HCT116 (cell line): ENCODE measurements at regions not wholly inside any gene's neighbourhood (a gene's known extent, or its start where the extent isn't known, plus 50 kb on each side); places are given as distances from the start of the nearest gene placed in this dataset.

ENCODE experiments used
- ATAC-seq: fragments of 200-7000 bp; cut with Tn5 transposase; 2 replicates; pipeline ENCODE4 v1.9.1; 2020; ENCODE audit warnings: mild to moderate bottlenecking, moderate library complexity
- BruUV-seq: library from RNA; stranded (reverse); fragments of 400-500 nt; replicated peaks from 2 replicates; lab custom pipeline; 2021; lab: Mats Ljungman, UMichigan
- CTCF ChIA-PET: fragments of 300-600 bp; sonication (Branson Sonifier 250); formaldehyde crosslinking; loops from one replicate; lab custom pipeline; 2021; ENCODE audit warnings: antibody characterized with exemption; lab: Charles Lee
- POLR2A ChIA-PET: fragments of 300-600, 350-600 bp; sonication (Branson Sonifier 250); formaldehyde crosslinking; loops from one replicate; lab custom pipeline; 2021; ENCODE audit warnings: antibody characterized with exemption; lab: Charles Lee
- RAD21 ChIA-PET, 2 experiments: fragments of 300-600 bp; sonication (Branson Sonifier 250); formaldehyde crosslinking; loops; one replicate each; lab custom pipeline; 2023; ENCODE audit warnings: low total read pairs in 2 of 2; ENCODE audit not compliant: uncharacterized antibody in 2 of 2, unreplicated experiment in 2 of 2, low non-redundant PET in 1 of 2; lab: Charles Lee
- DNase-seq: peaks from one replicate; pipeline ENCODE4 v3.0.0-alpha.2; 2010; ENCODE audit warnings: low read depth, low spot score
- H2AFZ ChIP-seq: fragments of 200-600 bp; shearing (Covaris generic), sonication (generic); 2 replicates; pipeline ENCODE4 v1.6.1; 2017; ENCODE audit warnings: low read depth, mixed run types, mixed read lengths, antibody characterized with exemption, low read length; ENCODE audit not compliant: poor library complexity, severe bottlenecking
- H3K27ac ChIP-seq: 2 replicates; pipeline ENCODE4 v1.5.1; 2012; ENCODE audit warnings: low read depth, low read length
- H3K27me3 ChIP-seq: fragments of 200-600 bp; sonication (generic); 2 replicates; pipeline ENCODE4 v1.6.1; 2016; ENCODE audit warnings: mixed run types, low read length, mixed read lengths; ENCODE audit not compliant: insufficient read depth
- H3K36me3 ChIP-seq, 2 experiments: fragments of 200-500 bp in 1 of 2; fragments of 200-600 bp in 1 of 2; sonication (Bioruptor generic) in 1 of 2; sonication (generic) in 1 of 2; 2 replicates each; pipeline versions ENCODE4 v1.5.1 to v1.6.1; 2014 to 2016; ENCODE audit warnings: low read length in 2 of 2, inconsistent platforms in 1 of 2, mixed read lengths in 1 of 2, mixed run types in 1 of 2; ENCODE audit not compliant: insufficient read depth in 2 of 2, control insufficient read depth in 1 of 2
- H3K4me1 ChIP-seq, 2 experiments: fragments of 200-600 bp in 1 of 2; sonication (generic) in 1 of 2; 2 replicates each; pipeline versions ENCODE4 v1.5.1 to v1.6.1; 2012 to 2017; ENCODE audit warnings: low read length in 2 of 2, inconsistent platforms in 1 of 2, mild to moderate bottlenecking in 1 of 2, mixed read lengths in 1 of 2, mixed run types in 1 of 2, moderate library complexity in 1 of 2; ENCODE audit not compliant: insufficient read depth in 2 of 2, control insufficient read depth in 1 of 2
- H3K4me2 ChIP-seq: fragments of 200-600 bp; sonication (generic); 2 replicates; pipeline ENCODE4 v1.6.1; 2017; ENCODE audit warnings: mixed run types, low read length, mixed read lengths
- H3K4me3 ChIP-seq, 2 experiments: fragments of 200-600 bp in 1 of 2; sonication (generic) in 1 of 2; replicated peaks in 1 of 2; 2 replicates each; pipeline ENCODE4 v1.5.1; 2011 to 2016; ENCODE audit warnings: low read length in 2 of 2, control low read depth in 1 of 2, low read depth in 1 of 2, mild to moderate bottlenecking in 1 of 2, mixed read lengths in 1 of 2, mixed run types in 1 of 2
- H3K79me2 ChIP-seq: fragments of 200-600 bp; sonication (generic); 2 replicates; pipeline ENCODE4 v1.6.1; 2017; ENCODE audit warnings: mild to moderate bottlenecking, mixed run types, low read length, moderate library complexity, mixed read lengths; ENCODE audit not compliant: insufficient read depth
- H3K9ac ChIP-seq: fragments of 200-600 bp; sonication (generic); 2 replicates; pipeline ENCODE4 v1.6.1; 2016; ENCODE audit warnings: low read length, mixed read lengths
- H3K9me2 ChIP-seq: fragments of 200-600 bp; sonication (generic), shearing (Covaris generic); 2 replicates; pipeline ENCODE4 v1.6.1; 2017; ENCODE audit warnings: mixed run types, mild to moderate bottlenecking, moderate library complexity; ENCODE audit not compliant: insufficient read depth
- H3K9me3 ChIP-seq, 2 experiments: fragments of 200-500 bp in 1 of 2; fragments of 200-600 bp in 1 of 2; sonication (Bioruptor generic) in 1 of 2; sonication (generic) in 1 of 2; 2 replicates each; pipeline ENCODE4 v1.6.1; 2014 to 2017; ENCODE audit warnings: low read length in 2 of 2, mixed read lengths in 2 of 2, inconsistent platforms in 1 of 2, low read depth in 1 of 2, mild to moderate bottlenecking in 1 of 2, mixed run types in 1 of 2, moderate library complexity in 1 of 2; ENCODE audit not compliant: control insufficient read depth in 1 of 2, insufficient read depth in 1 of 2
- H4K20me1 ChIP-seq: fragments of 200-600 bp; sonication (generic), shearing (Covaris generic); 2 replicates; pipeline ENCODE4 v1.6.1; 2017; ENCODE audit warnings: mixed run types, mild to moderate bottlenecking, moderate library complexity; ENCODE audit not compliant: insufficient read depth
- CBX3 ChIP-seq: IDR thresholded peaks from 2 replicates; pipeline ENCODE4 v1.6.1; 2012; ENCODE audit warnings: low read depth
- EGR1 ChIP-seq: IDR thresholded peaks from 2 replicates; pipeline ENCODE4 v1.6.1; 2012; ENCODE audit warnings: low read depth
- EZH2 ChIP-seq: fragments of 200-600 bp; sonication (generic); IDR thresholded peaks from 2 replicates; pipeline ENCODE4 v1.6.1; 2017; ENCODE audit warnings: antibody characterized with exemption, mixed run types
- FOSL1 ChIP-seq: IDR thresholded peaks from 2 replicates; pipeline ENCODE4 v1.6.1; 2012; ENCODE audit warnings: low read depth
- JUND ChIP-seq: IDR thresholded peaks from 2 replicates; pipeline ENCODE4 v1.6.1; 2012
- POLR2A ChIP-seq: IDR thresholded peaks from 2 replicates; pipeline ENCODE4 v1.7.0; 2011; ENCODE audit warnings: borderline replicate concordance; ENCODE audit not compliant: insufficient read depth, insufficient read length; ENCODE audit errors: extremely low read depth
- RAD21 ChIP-seq: IDR thresholded peaks from 2 replicates; pipeline ENCODE4 v1.6.1; 2012; ENCODE audit warnings: low read depth, mild to moderate bottlenecking
- SIN3A ChIP-seq: IDR thresholded peaks from 2 replicates; pipeline ENCODE4 v1.6.1; 2012; ENCODE audit warnings: low read depth
- SP1 ChIP-seq: IDR thresholded peaks from 2 replicates; pipeline ENCODE4 v1.6.1; 2012; ENCODE audit warnings: low read depth
- SRF ChIP-seq: IDR thresholded peaks from 2 replicates; pipeline ENCODE4 v1.6.1; 2012; ENCODE audit warnings: low read depth
- YY1 ChIP-seq: IDR thresholded peaks from 2 replicates; pipeline ENCODE4 v1.6.1; 2011; ENCODE audit warnings: low read length, low read depth, moderate library complexity, mild to moderate bottlenecking; ENCODE audit not compliant: insufficient replicate concordance; ENCODE audit errors: extremely low read depth
- ZFX ChIP-seq: fragments of 450-650 bp; IDR thresholded peaks from 2 replicates; pipeline ENCODE4 v1.6.1; 2017
- intact Hi-C: fragments of 100-400 bp; cut with micrococcal nuclease; formaldehyde crosslinking; loops from 2 replicates; pipeline ENCODE4 v1.10.0; 2022
- TF ChIP-seq, protein P1 (sequence below), 3 experiments: fragments of 200-600 bp in 1 of 3; sonication (generic) in 1 of 3; IDR thresholded peaks in 2 of 3; conservative IDR thresholded peaks in 1 of 3; 2 replicates each; pipeline ENCODE4 v1.5.1; 2012 to 2017; ENCODE audit warnings: low read depth in 2 of 3, low read length in 2 of 3, antibody characterized with exemption in 1 of 3, borderline replicate concordance in 1 of 3, control low read depth in 1 of 3, mild to moderate bottlenecking in 1 of 3, mixed read lengths in 1 of 3, mixed run types in 1 of 3, moderate library complexity in 1 of 3; ENCODE audit not compliant: insufficient read depth in 1 of 3
- TF ChIP-seq, protein P2 (sequence below): IDR thresholded peaks from 2 replicates; pipeline ENCODE4 v1.6.1; 2012
- TF ChIP-seq, protein P3 (sequence below): IDR thresholded peaks from 2 replicates; pipeline ENCODE4 v1.6.1; 2011; ENCODE audit warnings: mild to moderate bottlenecking, low read length, moderate library complexity; ENCODE audit not compliant: insufficient replicate concordance; ENCODE audit errors: extremely low read depth
- TF ChIP-seq, protein P4 (sequence below): IDR thresholded peaks from 2 replicates; pipeline ENCODE4 v1.6.1; 2012

DNA sequence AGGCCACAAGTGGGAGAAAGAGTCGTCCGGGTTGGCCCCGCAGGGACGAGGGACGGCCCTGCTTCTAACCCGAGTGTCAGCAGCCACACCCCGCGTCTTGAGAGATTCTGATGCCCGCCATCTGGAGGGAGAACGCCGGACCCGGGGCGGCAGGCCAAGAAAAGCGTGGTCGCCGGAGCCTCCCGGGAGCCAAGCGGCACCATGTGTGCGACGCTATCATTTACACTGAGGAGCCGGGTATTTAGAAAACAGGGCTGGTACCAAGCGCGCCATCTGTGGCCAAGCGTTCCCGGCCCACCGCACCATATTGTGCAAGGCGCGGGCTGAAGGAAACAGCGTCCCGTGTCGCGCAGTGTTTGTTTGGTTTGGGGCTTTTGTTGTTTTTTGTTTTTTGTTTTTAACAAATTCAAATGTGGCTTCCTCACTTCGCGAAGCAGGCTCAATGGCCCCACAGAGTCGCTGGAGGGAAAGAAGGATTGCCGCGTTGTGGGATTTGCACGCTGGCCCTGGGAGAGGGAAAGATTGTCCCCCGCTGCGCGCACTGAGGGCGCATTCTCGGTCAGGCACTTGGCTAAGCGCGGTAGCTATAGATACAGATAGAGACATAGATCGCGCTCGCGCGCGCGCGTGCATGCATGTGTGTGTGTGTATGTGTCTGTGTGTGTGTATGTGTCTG lies 153.8 kb downstream of the BCL11B start:
- ATAC-seq = no peak
- RAD21 ChIA-PET = no interaction called here

DNA sequence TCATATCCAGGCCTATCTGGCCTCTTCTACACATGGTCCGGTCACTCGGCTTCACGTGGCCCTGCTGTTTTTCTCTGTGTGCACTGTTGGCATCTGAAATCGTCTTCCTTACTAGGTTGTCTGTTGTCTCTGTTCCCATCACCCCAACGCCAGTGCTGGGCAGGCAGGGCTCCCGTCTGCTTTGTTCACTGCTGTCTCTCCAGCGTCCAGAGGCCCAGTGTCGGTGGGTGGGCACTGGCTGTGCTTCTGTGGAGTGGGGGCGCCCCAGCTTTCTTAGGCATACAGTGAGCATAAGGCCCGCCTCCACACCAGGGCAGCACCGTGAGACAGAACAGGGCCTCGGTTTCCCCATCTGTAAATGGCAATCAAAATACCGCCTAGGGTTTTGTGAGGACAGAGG lies 153.1 kb downstream of the BCL11B start:
- H3K9me2 ChIP-seq = no peaks in the 10 kb centered on the region
- intact Hi-C loops = no loop called here
- H3K9me3 ChIP-seq = no peaks in the 10 kb centered on the region
- no peak overlapping the region for H2AFZ ChIP-seq
- CTCF ChIA-PET = no interaction called here
- TF ChIP-seq ZFX (no peak), EZH2 (no peak), CBX3 (no peak), SP1 (no peak), JUND (no peak), RAD21 (no peak), YY1 (no peak), EGR1 (no peak)
- TF ChIP-seq, protein P1, sequence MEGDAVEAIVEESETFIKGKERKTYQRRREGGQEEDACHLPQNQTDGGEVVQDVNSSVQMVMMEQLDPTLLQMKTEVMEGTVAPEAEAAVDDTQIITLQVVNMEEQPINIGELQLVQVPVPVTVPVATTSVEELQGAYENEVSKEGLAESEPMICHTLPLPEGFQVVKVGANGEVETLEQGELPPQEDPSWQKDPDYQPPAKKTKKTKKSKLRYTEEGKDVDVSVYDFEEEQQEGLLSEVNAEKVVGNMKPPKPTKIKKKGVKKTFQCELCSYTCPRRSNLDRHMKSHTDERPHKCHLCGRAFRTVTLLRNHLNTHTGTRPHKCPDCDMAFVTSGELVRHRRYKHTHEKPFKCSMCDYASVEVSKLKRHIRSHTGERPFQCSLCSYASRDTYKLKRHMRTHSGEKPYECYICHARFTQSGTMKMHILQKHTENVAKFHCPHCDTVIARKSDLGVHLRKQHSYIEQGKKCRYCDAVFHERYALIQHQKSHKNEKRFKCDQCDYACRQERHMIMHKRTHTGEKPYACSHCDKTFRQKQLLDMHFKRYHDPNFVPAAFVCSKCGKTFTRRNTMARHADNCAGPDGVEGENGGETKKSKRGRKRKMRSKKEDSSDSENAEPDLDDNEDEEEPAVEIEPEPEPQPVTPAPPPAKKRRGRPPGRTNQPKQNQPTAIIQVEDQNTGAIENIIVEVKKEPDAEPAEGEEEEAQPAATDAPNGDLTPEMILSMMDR (IDR thresholded peaks at IDR 0.05 in 2 of 3, conservative IDR thresholded peaks at IDR 0.05 in 1 of 3; ENCODE audit: borderline replicate concordance in 1 of 3, insufficient read depth in 1 of 3, low read depth in 2 of 3, low read length in 2 of 3) = no peak
- TF ChIP-seq, protein P2, sequence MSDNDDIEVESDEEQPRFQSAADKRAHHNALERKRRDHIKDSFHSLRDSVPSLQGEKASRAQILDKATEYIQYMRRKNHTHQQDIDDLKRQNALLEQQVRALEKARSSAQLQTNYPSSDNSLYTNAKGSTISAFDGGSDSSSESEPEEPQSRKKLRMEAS = no peak
- TF ChIP-seq, protein P3, sequence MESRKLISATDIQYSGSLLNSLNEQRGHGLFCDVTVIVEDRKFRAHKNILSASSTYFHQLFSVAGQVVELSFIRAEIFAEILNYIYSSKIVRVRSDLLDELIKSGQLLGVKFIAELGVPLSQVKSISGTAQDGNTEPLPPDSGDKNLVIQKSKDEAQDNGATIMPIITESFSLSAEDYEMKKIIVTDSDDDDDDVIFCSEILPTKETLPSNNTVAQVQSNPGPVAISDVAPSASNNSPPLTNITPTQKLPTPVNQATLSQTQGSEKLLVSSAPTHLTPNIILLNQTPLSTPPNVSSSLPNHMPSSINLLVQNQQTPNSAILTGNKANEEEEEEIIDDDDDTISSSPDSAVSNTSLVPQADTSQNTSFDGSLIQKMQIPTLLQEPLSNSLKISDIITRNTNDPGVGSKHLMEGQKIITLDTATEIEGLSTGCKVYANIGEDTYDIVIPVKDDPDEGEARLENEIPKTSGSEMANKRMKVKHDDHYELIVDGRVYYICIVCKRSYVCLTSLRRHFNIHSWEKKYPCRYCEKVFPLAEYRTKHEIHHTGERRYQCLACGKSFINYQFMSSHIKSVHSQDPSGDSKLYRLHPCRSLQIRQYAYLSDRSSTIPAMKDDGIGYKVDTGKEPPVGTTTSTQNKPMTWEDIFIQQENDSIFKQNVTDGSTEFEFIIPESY = no peak
- no peaks in the 10 kb centered on the region for H3K79me2 ChIP-seq
- no peak overlapping the region for H3K27ac ChIP-seq
- no peaks in the 10 kb centered on the region for H4K20me1 ChIP-seq
- BruUV-seq = no TSS peak
- H3K27me3 ChIP-seq = peaks cover 23% of the 10 kb centered on the region
- RAD21 ChIA-PET = no interaction called here
- no peaks in the 10 kb centered on the region for H3K36me3 ChIP-seq
- no peak overlapping the region for H3K4me3 ChIP-seq
- POLR2A ChIA-PET = no interaction called here
- H3K4me1 ChIP-seq = no peaks in the 10 kb centered on the region
- no peak overlapping the region for H3K4me2 ChIP-seq
- H3K9ac ChIP-seq = no peak overlapping the region
- ATAC-seq (no peak), DNase-seq (no peak)

More for the DNA sequence above, 153.8 kb downstream of the BCL11B start:
- Histone ChIP-seq H3K4me2 (no peak overlapping the region), H3K9me3 (no peaks in the 10 kb centered on the region), H3K4me3 (no peak overlapping the region), H3K27me3 (peaks cover 23% of the 10 kb centered on the region), H3K27ac (no peak overlapping the region), H3K9me2 (no peaks in the 10 kb centered on the region), H3K79me2 (no peaks in the 10 kb centered on the region), H3K4me1 (no peaks in the 10 kb centered on the region), H4K20me1 (no peaks in the 10 kb centered on the region), H3K9ac (no peak overlapping the region), H2AFZ (no peak overlapping the region), H3K36me3 (no peaks in the 10 kb centered on the region)
- DNase-seq = no peak
- intact Hi-C loops = no loop called here
- no TSS peak for BruUV-seq
- CTCF ChIA-PET = no interaction called here
- POLR2A ChIA-PET = no interaction called here
- TF ChIP-seq SP1 (no peak), EZH2 (no peak), SIN3A (no peak), CBX3 (no peak), POLR2A (no peak), ZFX (no peak), FOSL1 (no peak), SRF (no peak), YY1 (no peak)
- TF ChIP-seq, protein P2 = no peak
- TF ChIP-seq, protein P4, sequence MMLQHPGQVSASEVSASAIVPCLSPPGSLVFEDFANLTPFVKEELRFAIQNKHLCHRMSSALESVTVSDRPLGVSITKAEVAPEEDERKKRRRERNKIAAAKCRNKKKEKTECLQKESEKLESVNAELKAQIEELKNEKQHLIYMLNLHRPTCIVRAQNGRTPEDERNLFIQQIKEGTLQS = no peak
